ENCODE measurements at regions not wholly inside any gene's neighbourhood (a gene's known extent, or its start where the extent isn't known, plus 50 kb on each side); places are given as distances from the start of the nearest gene placed in this dataset.

- intact Hi-C loops (cut with DNase I): no loop called here
These were observed 1716.6 kb downstream of the PCDH7 start for GRCh38 chr4:32436816-32437215.

GRCh38 chr4:32440391-32440790 lies 1720.2 kb downstream of the PCDH7 start:
- intact Hi-C loops (cut with DNase I): no loop called here
- DNase-seq (ENCODE audit: low spot score): no peak

More at GRCh38 chr4:32436816-32437215, 1716.6 kb downstream of the PCDH7 start:
- no peak for DNase-seq (ENCODE audit: low spot score)

GRCh38 chr4:32454482-32454881 lies 1734.3 kb downstream of the PCDH7 start:
- no peak for DNase-seq (ENCODE audit: low spot score)
- intact Hi-C loops (cut with DNase I): no loop called here

- intact Hi-C loops (cut with DNase I): no loop called here
- no peak for DNase-seq (ENCODE audit: low spot score)
These were observed 1735.1 kb downstream of the PCDH7 start for GRCh38 chr4:32455231-32455630.

GRCh38 chr4:32460972-32461371 lies 1740.8 kb downstream of the PCDH7 start:
- DNase-seq (ENCODE audit: low spot score): no peak
- intact Hi-C loops (cut with DNase I): no loop called here

GRCh38 chr4:32462944-32463343 lies 1742.8 kb downstream of the PCDH7 start:
- no peak for DNase-seq (ENCODE audit: low spot score)
- intact Hi-C loops (cut with DNase I): no loop called here

GRCh38 chr4:32470087-32470585 lies 1750.0 kb downstream of the PCDH7 start:
- intact Hi-C loops (cut with DNase I): no loop called here
- DNase-seq (ENCODE audit: low spot score): no peak

- intact Hi-C loops (cut with DNase I): no loop called here
These were observed 1752.7 kb downstream of the PCDH7 start for GRCh38 chr4:32472918-32473317.

GRCh38 chr4:32475710-32476109 lies 1755.5 kb downstream of the PCDH7 start:
- no peak for DNase-seq (ENCODE audit: low spot score)
- intact Hi-C loops (cut with DNase I): no loop called here

More at GRCh38 chr4:32472918-32473317, 1752.7 kb downstream of the PCDH7 start:
- no peak for DNase-seq (ENCODE audit: low spot score)

- intact Hi-C loops (cut with DNase I): no loop called here
- no peak for DNase-seq (ENCODE audit: low spot score)
These were observed 1757.3 kb downstream of the PCDH7 start for GRCh38 chr4:32477518-32477917.

- no peak for DNase-seq (ENCODE audit: low spot score)
- intact Hi-C loops (cut with DNase I): no loop called here
These were observed 1765.8 kb downstream of the PCDH7 start for GRCh38 chr4:32485956-32486355.

- intact Hi-C loops (cut with DNase I): no loop called here
- DNase-seq (ENCODE audit: low spot score): no peak
These were observed 1768.5 kb downstream of the PCDH7 start for GRCh38 chr4:32488690-32489089.

- intact Hi-C loops (cut with DNase I): no loop called here
These were observed 1779.0 kb downstream of the PCDH7 start for GRCh38 chr4:32499171-32499570.

GRCh38 chr4:32503241-32503640 lies 1783.1 kb downstream of the PCDH7 start:
- DNase-seq (ENCODE audit: low spot score): no peak
- intact Hi-C loops (cut with DNase I): no loop called here

More at GRCh38 chr4:32499171-32499570, 1779.0 kb downstream of the PCDH7 start:
- DNase-seq (ENCODE audit: low spot score): no peak

- intact Hi-C loops (cut with DNase I): no loop called here
These were observed 1785.9 kb downstream of the PCDH7 start for GRCh38 chr4:32506067-32506466.

GRCh38 chr4:32519060-32519459 lies 1798.9 kb downstream of the PCDH7 start:
- DNase-seq (ENCODE audit: low spot score): no peak
- intact Hi-C loops (cut with DNase I): no loop called here

More at GRCh38 chr4:32506067-32506466, 1785.9 kb downstream of the PCDH7 start:
- DNase-seq (ENCODE audit: low spot score): no peak

- DNase-seq (ENCODE audit: low spot score): no peak
- intact Hi-C loops (cut with DNase I): no loop called here
These were observed 1805.3 kb downstream of the PCDH7 start for GRCh38 chr4:32525420-32525819.

GRCh38 chr4:32544846-32545245 lies 1824.7 kb downstream of the PCDH7 start:
- DNase-seq (ENCODE audit: low spot score): no peak
- intact Hi-C loops (cut with DNase I): no loop called here

- no peak for DNase-seq (ENCODE audit: low spot score)
- intact Hi-C loops (cut with DNase I): no loop called here
These were observed 1831.8 kb downstream of the PCDH7 start for GRCh38 chr4:32551943-32552342.

GRCh38 chr4:32560306-32560705 lies 1840.1 kb downstream of the PCDH7 start:
- DNase-seq (ENCODE audit: low spot score): no peak
- intact Hi-C loops (cut with DNase I): no loop called here

GRCh38 chr4:32562010-32562409 lies 1841.8 kb downstream of the PCDH7 start:
- intact Hi-C loops (cut with DNase I): no loop called here
- no peak for DNase-seq (ENCODE audit: low spot score)

GRCh38 chr4:32564626-32565025 lies 1844.5 kb downstream of the PCDH7 start:
- intact Hi-C loops (cut with DNase I): no loop called here
- DNase-seq (ENCODE audit: low spot score): no peak

All from cardiac septum (tissue), 1 donor.